ENCODE measurements at regions not wholly inside any gene's neighbourhood (a gene's known extent, or its start where the extent isn't known, plus 50 kb on each side); places are given as distances from the start of the nearest gene placed in this dataset.
"Not testable (repeated sequence)": the region's sequence is repeated elsewhere in the genome, so short reads cannot be mapped to it uniquely, and the experiment has no call there.

DNA sequence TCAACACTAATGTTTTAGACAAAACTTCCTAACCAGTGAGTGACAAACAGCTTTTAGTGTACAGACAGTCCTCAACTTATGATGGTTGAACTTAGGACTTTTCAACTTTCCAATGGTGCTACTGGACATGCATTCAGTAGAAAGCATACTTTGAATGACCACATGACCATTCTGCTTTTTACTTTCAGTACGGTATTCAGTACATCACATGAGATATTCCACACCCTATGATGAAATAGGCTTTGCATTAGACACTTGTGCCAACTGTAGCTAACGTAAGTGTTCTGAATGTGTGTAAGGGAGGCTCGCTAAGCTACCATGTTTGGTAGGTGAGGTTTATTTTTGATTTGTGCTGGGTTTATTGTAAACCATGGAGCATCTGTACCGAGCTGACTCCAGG, 113.7 kb downstream of the WNT7A start:
- DNase-seq: no peak
- Mint-ChIP-seq H3K4me3 (no peak overlapping the region), H3K27me3 (peaks cover 0 to 3% (median 0%) of the 10 kb centered on the region in 5 donors), H3K36me3 (peaks cover 0 to 8% (median 0%) of the 10 kb centered on the region in 3 donors), H3K27ac (no peak overlapping the region), H3K4me1 (peaks cover 0 to 13% (median 5%) of the 10 kb centered on the region in 4 donors), H3K9me3 (peaks cover 0 to 13% (median 4%) of the 10 kb centered on the region in 9 donors)
- ATAC-seq: no peak
- POLR2A ChIA-PET: no interaction called here

DNA sequence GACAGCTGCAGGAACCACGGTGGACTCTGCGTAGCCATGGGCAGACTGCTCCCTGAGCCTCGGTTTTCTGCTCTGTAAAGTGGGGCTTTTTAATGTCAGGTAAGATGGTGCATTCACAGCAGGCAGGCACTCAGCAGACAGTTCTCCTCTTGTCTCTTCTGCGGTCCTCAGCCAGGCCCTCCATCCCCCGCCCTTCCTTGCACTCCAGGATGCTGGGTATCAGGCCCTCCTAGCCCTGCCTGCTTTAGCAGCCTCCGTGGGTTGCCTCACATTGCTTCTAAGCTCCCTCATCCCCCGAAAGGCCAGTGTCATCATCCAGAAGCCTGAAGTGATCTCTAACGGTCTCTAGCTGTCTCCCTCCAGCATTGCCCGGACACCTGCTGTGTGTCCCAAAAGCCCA, 115.7 kb downstream of the WNT7A start:
- H3K27me3 Mint-ChIP-seq: peaks cover 0 to 9% (median 0%) of the 10 kb centered on the region in 5 donors
- H3K4me3 Mint-ChIP-seq: no peak overlapping the region
- H3K36me3 Mint-ChIP-seq: peaks cover 0 to 8% (median 0%) of the 10 kb centered on the region in 3 donors
- POLR2A ChIA-PET: no interaction called here
- no peak overlapping the region for H3K27ac Mint-ChIP-seq
- no peak for DNase-seq
- no peak for ATAC-seq
- peaks cover 0 to 15% (median 7%) of the 10 kb centered on the region in 9 donors for H3K9me3 Mint-ChIP-seq
- H3K4me1 Mint-ChIP-seq: no peaks in the 10 kb centered on the region

GRCh38 chr3:13762906-13763305, 117.0 kb downstream of the WNT7A start:
- peaks cover 0 to 17% (median 7%) of the 10 kb centered on the region in 9 donors for H3K9me3 Mint-ChIP-seq

GRCh38 chr3:13750731-13751130, 129.1 kb downstream of the WNT7A start:
- POLR2A ChIA-PET: no interaction called here
- peaks cover 0 to 12% (median 4%) of the 10 kb centered on the region in 3 donors for H3K36me3 Mint-ChIP-seq

More at GRCh38 chr3:13762906-13763305, 117.0 kb downstream of the WNT7A start:
- no peak for ATAC-seq
- Mint-ChIP-seq H3K27me3 (peaks cover 0 to 10% (median 1%) of the 10 kb centered on the region in 5 donors), H3K4me1 (no peaks in the 10 kb centered on the region), H3K36me3 (peaks cover 0 to 8% (median 2%) of the 10 kb centered on the region in 3 donors), H3K4me3 (no peak overlapping the region), H3K27ac (no peak overlapping the region)
- DNase-seq: no peak
- POLR2A ChIA-PET: no interaction called here

GRCh38 chr3:13750215-13750614, 129.7 kb downstream of the WNT7A start:
- Mint-ChIP-seq H3K4me3 (no peak overlapping the region), H3K27ac (no peak overlapping the region), H3K27me3 (peaks cover 5 to 22% (median 9%) of the 10 kb centered on the region in 5 donors), H3K36me3 (peaks cover 0 to 7% (median 0%) of the 10 kb centered on the region in 3 donors), H3K4me1 (peaks cover 0 to 3% (median 0%) of the 10 kb centered on the region in 4 donors), H3K9me3 (peaks cover 0 to 8% (median 4%) of the 10 kb centered on the region in 9 donors)
- POLR2A ChIA-PET: interaction anchor here (0.5 kb wide), 1 partner anchor 29 kb away, joined by 3 read pairs; no protein-coding TSS in a partner anchor
- ATAC-seq (no peak), DNase-seq (no peak)

More at GRCh38 chr3:13750731-13751130, 129.1 kb downstream of the WNT7A start:
- Mint-ChIP-seq H3K27ac (peak overlapping the region in 1 of 10 donors; percentile 7), H3K4me3 (no peak overlapping the region), H3K27me3 (peaks cover 5 to 21% (median 9%) of the 10 kb centered on the region in 5 donors), H3K9me3 (peaks cover 0 to 13% (median 10%) of the 10 kb centered on the region in 9 donors), H3K4me1 (peaks cover 0 to 3% (median 0%) of the 10 kb centered on the region in 4 donors)
- DNase-seq (no peak), ATAC-seq (no peak)

DNA sequence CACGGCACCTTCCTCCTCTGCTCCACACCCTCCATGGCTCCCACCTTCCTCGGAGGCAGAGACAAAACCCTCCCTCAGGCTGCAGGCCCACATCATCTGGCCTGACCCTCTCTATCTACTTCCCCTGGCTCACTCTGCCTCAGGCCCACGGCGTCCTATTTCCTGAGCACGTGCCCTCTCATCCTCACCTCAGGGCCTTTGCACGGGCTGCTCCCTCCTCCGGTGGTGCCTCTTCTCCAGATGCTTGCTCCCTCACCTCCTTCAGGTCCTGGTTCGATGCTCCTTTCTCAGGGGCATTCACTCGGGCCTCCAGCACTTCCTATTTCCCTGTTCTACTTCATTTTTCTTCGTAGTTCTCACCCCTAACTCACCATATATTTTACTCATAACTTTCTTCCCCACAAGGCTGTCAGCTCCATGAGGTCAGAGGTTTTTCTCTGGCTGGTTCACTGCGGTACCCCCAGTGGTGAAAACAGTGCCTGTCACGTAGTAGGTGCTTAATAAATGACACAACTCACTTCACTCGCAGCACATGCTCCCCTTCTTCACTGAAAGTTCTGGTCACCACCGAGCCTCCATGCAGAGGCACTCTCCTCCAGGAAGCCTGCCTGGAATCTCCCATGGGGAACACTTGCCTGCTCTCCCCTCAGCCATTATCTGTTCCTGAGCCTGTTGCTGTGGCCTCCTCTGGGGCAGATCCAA, 130.7 kb downstream of the WNT7A start:
- no peak for ATAC-seq
- no peak for DNase-seq
- H3K4me3 Mint-ChIP-seq: no peak overlapping the region
- H3K4me1 Mint-ChIP-seq: peaks cover 0 to 3% (median 0%) of the 10 kb centered on the region in 4 donors
- POLR2A ChIA-PET: no interaction called here
- H3K27me3 Mint-ChIP-seq: peaks cover 5 to 27% (median 12%) of the 10 kb centered on the region in 5 donors
- H3K9me3 Mint-ChIP-seq: peaks cover 0 to 2% (median 0%) of the 10 kb centered on the region in 9 donors
- H3K36me3 Mint-ChIP-seq: peaks cover 0 to 2% (median 0%) of the 10 kb centered on the region in 3 donors
- peak overlapping the region in 3 of 10 donors; percentile 1 to 64 (median 9) for H3K27ac Mint-ChIP-seq

- peaks cover 0 to 6% (median 0%) of the 10 kb centered on the region in 3 donors for H3K36me3 Mint-ChIP-seq
- peak overlapping the region in 1 of 10 donors; percentile 42 for H3K27ac Mint-ChIP-seq
- no peak overlapping the region for H3K4me3 Mint-ChIP-seq
- DNase-seq (no peak), ATAC-seq (no peak)
- H3K4me1 Mint-ChIP-seq: peaks cover 0 to 3% (median 0%) of the 10 kb centered on the region in 4 donors
- POLR2A ChIA-PET: no interaction called here
- peaks cover 0 to 8% (median under 1%) of the 10 kb centered on the region in 9 donors for H3K9me3 Mint-ChIP-seq
- H3K27me3 Mint-ChIP-seq: peaks cover 9 to 35% (median 15%) of the 10 kb centered on the region in 5 donors
Measured at GRCh38 chr3:13748276-13748879, 131.5 kb downstream of the WNT7A start.

DNA sequence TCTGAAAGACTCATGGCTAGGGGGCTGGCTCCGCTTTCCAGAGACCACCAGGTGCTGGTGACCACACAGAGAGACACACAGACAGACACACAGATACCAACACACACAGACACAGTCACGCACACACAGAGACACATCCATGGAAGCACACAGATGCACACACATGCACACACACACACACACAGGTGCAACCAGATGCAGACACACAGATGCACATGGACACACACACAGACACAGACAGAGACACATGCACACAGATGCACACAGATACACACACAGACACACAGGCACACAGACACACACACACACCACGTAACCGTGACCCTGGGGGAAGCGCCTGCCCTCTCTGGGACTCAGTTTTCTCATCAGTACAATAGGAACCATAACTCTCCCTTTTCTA, 132.2 kb downstream of the WNT7A start:
- POLR2A ChIA-PET: no interaction called here
- ATAC-seq (no peak), DNase-seq (no peak)
- H3K27ac Mint-ChIP-seq: no peak overlapping the region
- H3K9me3 Mint-ChIP-seq: peaks cover 0 to 13% (median 3%) of the 10 kb centered on the region in 9 donors
- H3K36me3 Mint-ChIP-seq: peaks cover 0 to 8% (median 0%) of the 10 kb centered on the region in 3 donors
- H3K4me3 Mint-ChIP-seq: no peak overlapping the region
- peaks cover 13 to 40% (median 19%) of the 10 kb centered on the region in 5 donors for H3K27me3 Mint-ChIP-seq
- peaks cover 0 to 3% (median 0%) of the 10 kb centered on the region in 4 donors for H3K4me1 Mint-ChIP-seq

DNA sequence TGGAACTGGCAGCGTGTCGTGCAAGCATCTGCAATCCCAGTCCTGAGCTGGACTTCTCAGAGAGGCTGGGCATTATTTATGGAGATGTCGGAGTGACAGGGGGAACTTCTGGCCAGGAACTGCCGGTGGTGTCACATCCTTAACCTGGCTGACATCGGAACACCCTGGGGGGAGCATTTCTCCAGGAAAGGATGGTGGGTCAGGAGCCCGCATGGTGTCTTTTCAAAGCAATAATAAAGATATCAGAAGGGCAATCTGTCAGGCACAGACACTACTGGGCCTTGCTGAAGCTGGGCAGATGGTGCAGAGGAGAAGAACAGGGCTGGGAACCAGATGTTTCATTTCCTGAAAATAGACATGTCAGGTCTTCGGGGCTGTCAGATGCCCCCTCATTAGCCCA, 133.5 kb downstream of the WNT7A start:
- H3K27me3 Mint-ChIP-seq: peaks cover 15 to 43% (median 24%) of the 10 kb centered on the region in 5 donors
- no peak for DNase-seq
- peaks cover 0 to 26% (median 12%) of the 10 kb centered on the region in 9 donors for H3K9me3 Mint-ChIP-seq
- H3K4me3 Mint-ChIP-seq: no peak overlapping the region
- H3K27ac Mint-ChIP-seq: no peak overlapping the region
- peaks cover 0 to 3% (median 0%) of the 10 kb centered on the region in 4 donors for H3K4me1 Mint-ChIP-seq
- POLR2A ChIA-PET: no interaction called here
- no peak for ATAC-seq
- H3K36me3 Mint-ChIP-seq: peaks cover 0 to 20% (median 3%) of the 10 kb centered on the region in 3 donors

- H3K9me3 Mint-ChIP-seq: peaks cover 1 to 33% (median 13%) of the 10 kb centered on the region in 9 donors
- ATAC-seq (no peak), DNase-seq (no peak)
- no peak overlapping the region for H3K4me3 Mint-ChIP-seq
- H3K36me3 Mint-ChIP-seq: peaks cover 0 to 21% (median 3%) of the 10 kb centered on the region in 3 donors
- H3K27me3 Mint-ChIP-seq: peaks cover 15 to 51% (median 24%) of the 10 kb centered on the region in 5 donors
- POLR2A ChIA-PET: no interaction called here
- H3K4me1 Mint-ChIP-seq: peaks cover 0 to 7% (median 3%) of the 10 kb centered on the region in 4 donors
- H3K27ac Mint-ChIP-seq: no peak overlapping the region
Measured at GRCh38 chr3:13745636-13746035, 134.2 kb downstream of the WNT7A start.

- peaks cover 10 to 62% (median 31%) of the 10 kb centered on the region in 9 donors for H3K9me3 Mint-ChIP-seq
- H3K36me3 Mint-ChIP-seq: peaks cover 0 to 36% (median 6%) of the 10 kb centered on the region in 3 donors
- H3K4me3 Mint-ChIP-seq: peak overlapping the region in 5 of 10 donors; percentile 13 to 69 (median 42)
- POLR2A ChIA-PET: no interaction called here
- peaks cover 0 to 7% (median 2%) of the 10 kb centered on the region in 4 donors for H3K4me1 Mint-ChIP-seq
- peak overlapping the region in 2 of 10 donors; percentile 10 to 13 for H3K27ac Mint-ChIP-seq
- ATAC-seq (peak in 1 of 2 donors; percentile 53), DNase-seq (peak in 1 of 10 donors; percentile 24)
- H3K27me3 Mint-ChIP-seq: peaks cover 12 to 47% (median 30%) of the 10 kb centered on the region in 5 donors
Measured at GRCh38 chr3:13740795-13741194, 139.1 kb downstream of the WNT7A start.

DNA sequence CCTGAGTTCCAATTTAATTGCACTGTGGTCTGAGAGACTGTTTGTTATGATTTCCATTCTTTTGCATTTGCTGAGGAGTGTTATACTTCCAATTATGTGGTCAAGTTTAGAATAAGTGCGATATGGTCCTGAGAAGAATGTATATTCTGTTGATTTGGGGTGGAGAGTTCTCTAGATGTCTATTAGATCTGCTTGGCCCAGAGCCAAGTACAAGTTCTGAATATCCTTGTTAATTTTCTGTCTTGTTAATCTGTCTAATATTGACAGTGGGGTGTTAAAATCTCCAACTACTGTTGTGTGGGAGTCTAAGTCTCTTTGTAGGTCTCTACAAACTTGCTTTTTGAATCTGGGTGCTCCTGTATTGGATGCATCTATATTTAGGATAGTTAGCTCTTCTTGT, 146.1 kb downstream of the WNT7A start:
- H3K4me3 Mint-ChIP-seq: not testable (repeated sequence)

More for the DNA sequence above, 146.1 kb downstream of the WNT7A start:
- DNase-seq, POLR2A ChIA-PET, H3K4me1 Mint-ChIP-seq, ATAC-seq, H3K27ac Mint-ChIP-seq: not testable (repeated sequence)
- peaks cover 2 to 45% (median 10%) of the 10 kb centered on the region in 3 donors for H3K36me3 Mint-ChIP-seq
- peaks cover 32 to 77% (median 57%) of the 10 kb centered on the region in 5 donors for H3K27me3 Mint-ChIP-seq
- peaks cover 12 to 58% (median 37%) of the 10 kb centered on the region in 9 donors for H3K9me3 Mint-ChIP-seq
